ENCODE measurements at regions not wholly inside any gene's neighbourhood (a gene's known extent, or its start where the extent isn't known, plus 50 kb on each side); places are given as distances from the start of the nearest gene placed in this dataset.

DNA sequence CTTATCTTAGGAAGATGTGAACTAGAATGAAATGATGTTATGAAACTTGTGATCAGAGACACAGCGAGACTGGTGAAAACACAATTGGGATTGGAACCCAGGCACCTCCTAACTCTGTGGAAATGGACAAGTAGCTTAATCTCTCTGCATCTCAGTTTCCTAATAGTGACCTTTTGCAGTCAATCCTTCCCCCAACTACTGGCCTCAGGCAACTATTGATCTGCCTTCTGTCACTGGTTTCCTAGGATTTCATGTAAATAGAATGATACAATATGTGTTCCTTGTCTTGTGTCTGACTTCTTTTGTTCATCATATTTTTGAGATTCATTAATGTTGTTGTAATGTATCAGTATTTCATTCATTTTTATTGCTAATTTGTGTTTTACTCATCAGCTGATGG is 341.7 kb downstream of the REEP3 start (continued):
- TF ChIP-seq ZNF619 (CRISPR knock-in tag; IDR thresholded peaks at IDR 0.05) = no peak
- TF ChIP-seq TOPORS (CRISPR knock-in tag; IDR thresholded peaks at IDR 0.05) = no peak

DNA sequence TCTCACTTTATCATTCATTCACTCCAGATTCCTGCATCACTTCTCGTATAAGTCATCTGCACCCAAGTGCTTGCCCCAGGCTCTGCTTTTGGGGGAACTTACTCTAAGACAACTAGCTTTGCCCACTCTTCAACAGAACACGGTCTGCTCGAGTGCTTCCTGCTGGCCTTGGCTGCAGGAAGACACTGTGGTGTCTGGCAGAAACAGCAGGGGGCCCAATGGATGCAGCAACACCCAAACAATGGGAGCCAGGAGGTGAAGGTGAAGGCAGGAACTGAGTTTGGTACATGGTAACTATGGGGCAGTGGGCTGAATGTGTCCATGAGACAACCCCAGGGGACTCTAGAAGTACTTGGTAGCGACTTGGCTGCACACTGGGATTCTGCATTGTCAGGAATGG is 344.0 kb downstream of the REEP3 start:
- WGBS (ENCODE audit: low lambda C conversion rate) = 5% methylated on average over 4 of the region's 4 CpGs
- Histone ChIP-seq H3K4me3 (replicated peaks in 1 of 3; ENCODE audit: insufficient read depth in 1 of 3, low read depth in 2 of 3, low read length in 3 of 3) (no peak overlapping the region), H3K79me2 (ENCODE audit: insufficient read depth, low read length) (no peaks in the 10 kb centered on the region), H3K4me2 (ENCODE audit: low read depth, low read length) (no peak overlapping the region), H4K20me1 (ENCODE audit: insufficient read depth, low read length) (no peaks in the 10 kb centered on the region), H3K27me3 (ENCODE audit: control insufficient read depth in 1 of 2, insufficient read depth in 2 of 2, low read length in 2 of 2) (0 out of 5 replicates have a peak, but pooled peaks cover 0 to 4% of the 10 kb centered on the region in 2 experiments), H3K27ac (ENCODE audit: extremely low read length, insufficient read depth, low read length) (no peak overlapping the region), H3K9me3 (ENCODE audit: low read length) (no peaks in the 10 kb centered on the region), H3K4me1 (ENCODE audit: insufficient read depth, low read length) (no peaks in the 10 kb centered on the region), H2AFZ (ENCODE audit: low read length) (no peak overlapping the region), H3K36me3 (replicated peaks in 1 of 2; ENCODE audit: control insufficient read depth in 1 of 2, insufficient read depth in 2 of 2, low read length in 2 of 2) (no peaks in the 10 kb centered on the region), H3K9ac (ENCODE audit: insufficient read depth, low read depth, low read length) (no peak overlapping the region)
- in situ Hi-C loops (cut with HindIII; ENCODE audit: extremely low pct_ligation_motif_present, low pct_unique_long_range_greater_than_20kb) = no loop called here
- BruUV-seq (replicated peaks) = no TSS peak
- ChIA-PET CTCF (ENCODE audit: low intra/inter-chr PET ratio, low total read pairs) (no interaction called here), POLR2A (no interaction called here)
- no peak for TF ChIP-seq NAIF1 (CRISPR knock-in tag; IDR thresholded peaks at IDR 0.05; ENCODE audit: borderline replicate concordance)
- intact Hi-C loops (cut with micrococcal nuclease; ENCODE audit: unreplicated experiment) = no loop called here
- ATAC-seq (peak; percentile 67), DNase-seq (ENCODE audit: low spot score) (no peak), FAIRE-seq (no peak)

DNA sequence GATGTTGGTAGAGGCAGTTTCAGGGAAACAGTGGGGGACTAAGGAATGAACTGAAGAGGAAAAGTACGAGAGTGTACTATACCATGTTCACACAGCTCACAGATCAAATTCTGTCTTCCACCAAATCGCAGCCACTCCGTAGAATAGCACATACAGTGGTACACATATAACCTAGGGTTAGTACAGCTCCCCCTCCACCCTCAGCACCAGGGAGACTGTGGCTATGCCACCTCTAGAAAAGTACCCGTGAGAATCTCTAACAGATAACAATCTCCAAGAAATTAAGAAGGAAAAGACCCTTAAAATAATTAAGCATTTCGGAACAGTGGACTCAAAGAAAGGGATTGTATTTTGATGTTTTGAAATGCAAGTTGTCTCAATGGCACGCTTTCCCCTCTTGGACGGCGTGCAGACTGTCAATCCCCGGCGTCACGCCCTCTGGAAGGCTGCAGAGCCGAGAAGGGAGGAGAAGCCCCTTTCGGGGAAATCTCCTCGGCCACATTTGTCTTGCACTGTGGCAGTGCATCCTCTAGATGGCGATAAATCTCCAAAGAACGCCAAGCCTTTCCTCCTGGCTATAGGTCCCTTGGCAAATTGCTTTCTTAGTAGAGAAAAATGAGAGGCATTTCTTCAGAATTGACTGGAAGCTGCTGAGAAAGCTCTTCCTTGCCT is 345.0 kb downstream of the REEP3 start:
- in situ Hi-C loops (cut with HindIII; ENCODE audit: extremely low pct_ligation_motif_present, low pct_unique_long_range_greater_than_20kb) (no loop called here), intact Hi-C loops (cut with micrococcal nuclease; ENCODE audit: unreplicated experiment) (no loop called here)
- Histone ChIP-seq H2AFZ (ENCODE audit: low read length) (no peak overlapping the region), H3K9me3 (ENCODE audit: low read length) (no peaks in the 10 kb centered on the region), H3K9ac (ENCODE audit: insufficient read depth, low read depth, low read length) (no peak overlapping the region), H3K27me3 (ENCODE audit: control insufficient read depth in 1 of 2, insufficient read depth in 2 of 2, low read length in 2 of 2) (0 out of 5 replicates have a peak, but pooled peaks cover 0 to 4% of the 10 kb centered on the region in 2 experiments), H3K4me3 (replicated peaks in 1 of 3; ENCODE audit: insufficient read depth in 1 of 3, low read depth in 2 of 3, low read length in 3 of 3) (no peak overlapping the region), H3K27ac (ENCODE audit: extremely low read length, insufficient read depth, low read length) (no peak overlapping the region), H3K79me2 (ENCODE audit: insufficient read depth, low read length) (no peaks in the 10 kb centered on the region), H3K4me2 (ENCODE audit: low read depth, low read length) (no peak overlapping the region; the same call in 1 of the 2 replicates), H4K20me1 (ENCODE audit: insufficient read depth, low read length) (no peaks in the 10 kb centered on the region), H3K4me1 (ENCODE audit: insufficient read depth, low read length) (no peaks in the 10 kb centered on the region), H3K36me3 (replicated peaks in 1 of 2; ENCODE audit: control insufficient read depth in 1 of 2, insufficient read depth in 2 of 2, low read length in 2 of 2) (no peaks in the 10 kb centered on the region)
- POLR2A ChIA-PET = no interaction called here
- ATAC-seq (peak; percentile 94), DNase-seq (ENCODE audit: low spot score) (peak; percentile 27), FAIRE-seq (peak; percentile 66)
- TF ChIP-seq HDAC1 (CRISPR knock-in tag; IDR thresholded peaks at IDR 0.05) (no peak), STAG1 (CRISPR knock-in tag; IDR thresholded peaks at IDR 0.05) (peak; percentile 36; the same call in 1 of the 2 replicates), KDM2A (CRISPR knock-in tag; IDR thresholded peaks at IDR 0.05; ENCODE audit: borderline replicate concordance, low read depth) (no peak), MEIS1 (CRISPR knock-in tag; IDR thresholded peaks at IDR 0.05; ENCODE audit: borderline replicate concordance) (no peak), XRCC5 (optimal IDR thresholded peaks at IDR 0.05; ENCODE audit: low read length) (peak; percentile 41), ZNF34 (CRISPR knock-in tag; IDR thresholded peaks at IDR 0.05; ENCODE audit: borderline replicate concordance) (no peak), SMC3 (IDR thresholded peaks at IDR 0.05; ENCODE audit: low read length) (peak; percentile 27; the same call in 1 of the 2 replicates), ZNF776 (CRISPR knock-in tag; IDR thresholded peaks at IDR 0.05) (no peak), ZNF484 (CRISPR knock-in tag; IDR thresholded peaks at IDR 0.05; ENCODE audit: borderline replicate concordance, low read depth) (no peak)
- TF ChIP-seq, protein P1, sequence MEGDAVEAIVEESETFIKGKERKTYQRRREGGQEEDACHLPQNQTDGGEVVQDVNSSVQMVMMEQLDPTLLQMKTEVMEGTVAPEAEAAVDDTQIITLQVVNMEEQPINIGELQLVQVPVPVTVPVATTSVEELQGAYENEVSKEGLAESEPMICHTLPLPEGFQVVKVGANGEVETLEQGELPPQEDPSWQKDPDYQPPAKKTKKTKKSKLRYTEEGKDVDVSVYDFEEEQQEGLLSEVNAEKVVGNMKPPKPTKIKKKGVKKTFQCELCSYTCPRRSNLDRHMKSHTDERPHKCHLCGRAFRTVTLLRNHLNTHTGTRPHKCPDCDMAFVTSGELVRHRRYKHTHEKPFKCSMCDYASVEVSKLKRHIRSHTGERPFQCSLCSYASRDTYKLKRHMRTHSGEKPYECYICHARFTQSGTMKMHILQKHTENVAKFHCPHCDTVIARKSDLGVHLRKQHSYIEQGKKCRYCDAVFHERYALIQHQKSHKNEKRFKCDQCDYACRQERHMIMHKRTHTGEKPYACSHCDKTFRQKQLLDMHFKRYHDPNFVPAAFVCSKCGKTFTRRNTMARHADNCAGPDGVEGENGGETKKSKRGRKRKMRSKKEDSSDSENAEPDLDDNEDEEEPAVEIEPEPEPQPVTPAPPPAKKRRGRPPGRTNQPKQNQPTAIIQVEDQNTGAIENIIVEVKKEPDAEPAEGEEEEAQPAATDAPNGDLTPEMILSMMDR (CRISPR knock-in tag; IDR thresholded peaks at IDR 0.05) = peak; percentile 77
- WGBS (ENCODE audit: low lambda C conversion rate) = 10% methylated on average over 16 of the region's 16 CpGs
- no TSS peak for BruUV-seq (replicated peaks)
- CTCF ChIA-PET (ENCODE audit: low intra/inter-chr PET ratio, low total read pairs) = interaction anchor here (1.3 kb wide), 1 partner anchor 111 kb away, joined by 7 read pairs; no protein-coding TSS in a partner anchor

All from HepG2 (cell line).